ENCODE measurements at regions not wholly inside any gene's neighbourhood (a gene's known extent, or its start where the extent isn't known, plus 50 kb on each side); places are given as distances from the start of the nearest gene placed in this dataset.

DNA sequence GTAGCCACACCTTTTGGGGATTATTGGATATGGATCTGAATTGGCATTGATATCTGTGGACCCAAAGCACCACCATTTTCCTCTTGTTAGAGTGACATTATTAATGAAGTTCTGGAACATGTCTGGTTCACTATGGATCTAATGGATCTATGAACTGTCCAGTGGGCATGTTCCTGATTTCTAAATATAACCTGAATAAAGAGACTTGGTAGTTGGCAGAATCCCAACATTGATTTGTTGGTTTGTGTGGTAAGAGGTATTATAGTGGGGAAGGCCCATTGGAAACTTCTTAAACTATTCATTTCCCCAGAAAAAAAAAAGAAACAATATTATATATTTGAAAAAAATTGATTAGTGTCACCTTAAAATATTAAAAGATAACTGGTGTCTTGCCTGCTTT, 312.6 kb downstream of the HTR1B start:
- no peak for TF ChIP-seq POLR2A (IDR thresholded peaks at IDR 0.05)
- TF ChIP-seq, protein P1, sequence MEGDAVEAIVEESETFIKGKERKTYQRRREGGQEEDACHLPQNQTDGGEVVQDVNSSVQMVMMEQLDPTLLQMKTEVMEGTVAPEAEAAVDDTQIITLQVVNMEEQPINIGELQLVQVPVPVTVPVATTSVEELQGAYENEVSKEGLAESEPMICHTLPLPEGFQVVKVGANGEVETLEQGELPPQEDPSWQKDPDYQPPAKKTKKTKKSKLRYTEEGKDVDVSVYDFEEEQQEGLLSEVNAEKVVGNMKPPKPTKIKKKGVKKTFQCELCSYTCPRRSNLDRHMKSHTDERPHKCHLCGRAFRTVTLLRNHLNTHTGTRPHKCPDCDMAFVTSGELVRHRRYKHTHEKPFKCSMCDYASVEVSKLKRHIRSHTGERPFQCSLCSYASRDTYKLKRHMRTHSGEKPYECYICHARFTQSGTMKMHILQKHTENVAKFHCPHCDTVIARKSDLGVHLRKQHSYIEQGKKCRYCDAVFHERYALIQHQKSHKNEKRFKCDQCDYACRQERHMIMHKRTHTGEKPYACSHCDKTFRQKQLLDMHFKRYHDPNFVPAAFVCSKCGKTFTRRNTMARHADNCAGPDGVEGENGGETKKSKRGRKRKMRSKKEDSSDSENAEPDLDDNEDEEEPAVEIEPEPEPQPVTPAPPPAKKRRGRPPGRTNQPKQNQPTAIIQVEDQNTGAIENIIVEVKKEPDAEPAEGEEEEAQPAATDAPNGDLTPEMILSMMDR (IDR thresholded peaks at IDR 0.05): no peak
